ENCODE measurements at regions not wholly inside any gene's neighbourhood (a gene's known extent, or its start where the extent isn't known, plus 50 kb on each side); places are given as distances from the start of the nearest gene placed in this dataset.

DNA sequence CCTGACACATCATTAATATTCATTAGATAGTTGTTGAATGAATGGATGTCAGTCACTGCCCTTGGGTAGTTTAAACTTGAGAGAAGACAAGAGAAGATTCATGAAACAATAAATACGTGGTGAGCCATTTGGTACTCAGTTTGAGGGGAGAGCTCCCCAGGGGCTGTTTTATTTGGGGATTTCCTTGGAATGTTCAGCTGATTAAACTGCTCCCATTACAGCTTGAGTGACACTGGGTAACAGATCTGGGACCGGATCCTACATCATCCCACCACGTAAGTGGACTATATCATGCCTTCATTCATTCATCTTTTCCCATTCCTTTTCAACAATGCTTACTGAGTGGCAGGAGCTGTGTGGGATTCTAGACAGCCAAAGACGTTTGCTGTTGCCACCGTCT is 162.0 kb downstream of the FAT3 start:
- DNase-seq: no peak

DNA sequence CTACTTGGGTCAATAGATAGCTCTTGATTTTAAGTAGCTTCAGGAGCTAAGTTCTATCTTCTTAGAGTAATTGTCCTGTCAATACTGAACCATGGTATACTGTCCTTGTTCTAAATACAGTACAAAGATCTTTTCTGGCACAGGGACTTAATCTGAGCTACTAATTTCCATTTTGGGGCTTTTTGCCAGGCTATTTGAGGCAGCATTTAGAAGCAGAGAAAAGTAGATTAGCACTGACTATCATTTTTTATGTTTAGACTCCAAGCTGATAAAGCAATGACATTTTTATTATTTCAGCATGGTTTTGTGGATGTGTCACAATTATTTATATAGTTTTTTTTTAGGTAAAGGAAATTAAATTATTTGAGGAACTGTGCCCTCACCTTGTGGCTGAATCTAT is 163.2 kb downstream of the FAT3 start:
- no peak for DNase-seq

- DNase-seq: no peak
These were observed 163.8 kb downstream of the FAT3 start for GRCh38 chr11:92388380-92388779.

DNA sequence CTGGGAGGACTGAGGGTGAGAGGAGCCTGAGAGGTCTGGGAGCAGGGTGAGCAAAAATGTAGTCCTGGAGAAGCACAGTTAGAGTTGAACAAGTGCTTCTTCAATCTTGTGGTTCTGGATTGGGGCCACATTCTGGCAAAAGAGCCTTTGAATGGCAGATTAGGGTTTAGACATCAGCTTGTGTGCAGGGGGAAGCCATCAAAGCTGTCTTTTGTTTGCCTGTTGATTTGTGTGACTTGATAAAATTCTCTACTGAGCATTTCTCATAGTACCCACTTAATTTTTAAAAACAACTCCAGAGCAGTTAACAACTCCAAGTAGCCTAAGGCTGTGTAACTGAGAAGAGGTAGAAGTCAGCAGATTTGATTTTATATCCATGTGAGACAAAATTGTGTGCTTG is 166.2 kb downstream of the FAT3 start:
- DNase-seq: no peak

- DNase-seq: no peak
These were observed 166.7 kb downstream of the FAT3 start for GRCh38 chr11:92391364-92391763.

- DNase-seq: no peak
These were observed 167.2 kb downstream of the FAT3 start for GRCh38 chr11:92391808-92392207.

GRCh38 chr11:92393218-92393617 is 168.6 kb downstream of the FAT3 start:
- no peak for DNase-seq

DNA sequence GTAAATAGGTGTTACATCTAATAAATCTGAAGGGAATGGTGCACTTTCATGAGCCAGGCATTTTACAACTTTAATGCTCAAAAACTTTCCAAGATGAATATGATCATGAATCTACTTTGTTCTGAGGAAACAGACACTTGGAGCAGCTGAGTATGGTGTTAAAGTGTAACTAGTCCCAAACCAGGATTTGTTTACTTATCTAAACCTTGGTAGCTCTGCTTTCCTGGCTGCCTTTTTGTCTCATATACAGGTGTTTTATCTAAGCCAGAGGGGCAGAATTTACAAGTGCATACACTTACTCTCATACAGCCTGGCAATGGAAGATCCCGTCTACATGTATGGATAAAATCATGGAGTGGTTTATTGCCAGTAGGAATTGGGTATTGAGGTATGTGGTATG is 171.5 kb downstream of the FAT3 start:
- DNase-seq: no peak

- no peak for DNase-seq
These were observed 172.7 kb downstream of the FAT3 start for GRCh38 chr11:92397221-92397755.

DNA sequence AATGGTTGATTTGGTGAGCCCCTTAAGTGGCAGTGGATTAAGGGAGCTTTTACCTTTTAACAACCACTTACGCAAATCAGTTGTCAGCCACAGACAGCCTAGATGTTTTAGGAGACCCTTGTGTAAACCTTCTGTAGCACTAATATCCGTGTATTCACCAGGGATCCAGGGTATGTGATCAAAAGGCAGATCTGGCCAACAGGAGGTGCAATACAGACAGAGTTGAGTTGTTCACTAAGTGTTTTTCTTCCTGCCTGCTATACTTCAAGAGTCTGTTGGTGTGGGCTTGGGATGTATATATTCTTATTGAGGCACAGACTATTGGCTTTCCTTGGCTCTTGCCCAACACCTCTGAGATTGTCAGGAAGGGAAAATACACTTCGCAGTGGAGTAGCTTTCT is 175.1 kb downstream of the FAT3 start:
- DNase-seq: no peak

- DNase-seq: no peak
These were observed 176.9 kb downstream of the FAT3 start for GRCh38 chr11:92401520-92401919.

GRCh38 chr11:92406472-92406871 is 181.9 kb downstream of the FAT3 start:
- DNase-seq: no peak

GRCh38 chr11:92409355-92409754 is 184.7 kb downstream of the FAT3 start:
- no peak for DNase-seq

- no peak for DNase-seq
These were observed 185.3 kb downstream of the FAT3 start for GRCh38 chr11:92409956-92410355.

DNA sequence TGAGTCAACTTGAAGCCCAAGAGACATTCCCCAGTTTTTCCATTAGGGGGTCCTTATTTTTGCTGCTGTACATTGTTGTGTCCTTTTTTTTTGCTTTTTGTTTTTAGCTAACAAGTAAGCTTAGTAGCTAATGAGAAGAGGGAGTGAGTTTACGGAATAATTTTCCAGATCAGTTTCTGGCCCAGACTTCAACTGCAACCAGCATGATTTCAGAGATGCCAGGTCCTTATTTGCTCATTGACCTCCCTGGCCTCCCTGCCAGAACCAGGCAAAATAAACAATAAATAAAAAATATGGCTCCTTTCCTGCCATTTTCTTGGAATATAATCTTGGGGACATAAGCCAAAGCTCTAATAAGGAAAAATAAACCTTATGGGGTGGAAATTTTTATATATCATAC is 185.9 kb downstream of the FAT3 start:
- DNase-seq: no peak

DNA sequence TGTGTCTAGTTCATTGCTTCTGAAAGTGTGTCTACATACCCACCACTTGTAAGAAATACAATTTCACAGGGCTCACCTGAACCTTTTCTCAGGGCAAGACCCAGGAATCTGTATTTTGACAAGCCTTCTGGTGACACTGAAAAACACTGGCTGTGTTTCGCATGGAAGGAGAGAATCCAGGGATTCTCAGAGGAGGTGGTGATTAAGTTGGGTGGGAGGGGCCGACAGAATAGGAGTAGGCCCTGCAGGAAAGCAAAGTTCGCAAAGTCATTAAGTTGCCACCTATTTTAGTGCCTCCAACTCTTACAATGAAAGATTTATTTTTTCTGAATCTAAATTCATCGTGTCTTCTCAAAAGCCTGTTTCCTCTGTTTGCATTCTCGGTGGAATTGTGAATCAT is 186.8 kb downstream of the FAT3 start:
- DNase-seq: no peak

DNA sequence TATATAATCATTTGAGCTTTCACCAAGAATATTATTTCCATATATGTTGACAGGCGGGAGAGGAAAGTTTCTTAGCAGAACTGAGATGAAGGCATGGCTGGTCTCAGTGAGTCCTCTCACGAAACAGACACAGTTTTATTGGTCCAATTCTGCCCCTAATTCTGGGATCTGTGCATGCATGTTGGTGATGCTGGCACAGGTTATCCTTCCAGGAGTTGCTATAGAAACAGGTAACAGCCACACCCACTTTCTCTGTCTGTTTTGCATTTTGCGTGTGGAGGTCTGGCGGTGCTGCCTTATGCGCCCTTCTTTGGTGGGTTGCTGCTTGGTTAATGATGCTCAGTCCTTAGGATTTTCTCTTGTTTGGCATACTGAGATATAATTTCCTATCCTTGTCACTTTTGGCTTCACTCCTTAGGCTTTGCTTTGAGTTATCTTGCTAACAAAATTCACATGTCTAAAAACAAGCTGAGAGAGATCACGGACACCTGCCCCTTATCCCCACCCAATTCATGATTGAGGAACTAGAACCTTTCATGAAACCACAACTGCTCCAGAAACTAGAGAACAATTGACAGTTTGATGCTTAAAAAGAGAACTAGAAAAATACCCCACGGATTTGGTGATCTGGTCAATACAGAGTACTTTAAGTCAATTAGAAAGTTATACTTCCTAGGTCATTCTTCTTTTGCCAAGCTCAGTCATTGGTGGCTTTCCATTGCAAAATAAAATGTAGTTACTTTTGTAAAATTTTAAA is 189.3 kb downstream of the FAT3 start:
- DNase-seq: no peak

DNA sequence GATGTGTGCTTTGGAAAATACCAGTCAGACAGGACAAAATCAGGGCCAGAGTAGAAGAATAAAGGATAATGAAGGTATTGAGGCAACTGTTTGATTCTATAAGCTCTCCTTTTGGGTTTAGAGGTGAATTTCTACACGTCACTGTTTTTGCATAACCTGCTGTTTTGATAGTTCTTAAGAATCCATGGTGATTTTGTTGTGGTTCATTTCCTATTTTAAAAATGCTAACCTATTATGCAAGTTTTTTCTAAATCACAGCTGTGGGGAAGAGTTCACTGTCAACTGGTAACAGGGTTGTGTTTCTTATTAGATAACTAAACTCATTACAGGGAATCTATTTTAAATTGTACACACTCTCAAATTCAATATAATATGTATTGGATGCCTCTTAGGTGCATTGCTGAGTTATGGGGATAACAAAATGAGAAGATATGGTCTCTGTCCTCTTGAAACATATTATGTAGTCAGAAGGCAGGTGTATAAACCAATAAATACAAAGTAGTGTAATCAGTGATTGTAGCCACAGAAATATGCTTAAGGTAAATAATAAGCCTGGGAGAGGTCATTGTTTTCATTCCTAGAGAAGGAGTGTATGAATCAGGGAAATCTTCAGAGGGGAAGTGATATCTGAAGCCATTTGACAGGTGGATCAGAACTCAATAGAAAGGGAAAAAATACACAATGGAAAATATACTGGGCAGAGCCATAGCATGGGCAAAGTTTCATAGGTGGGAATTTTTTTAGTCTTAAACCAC is 192.5 kb downstream of the FAT3 start:
- no peak for DNase-seq

DNA sequence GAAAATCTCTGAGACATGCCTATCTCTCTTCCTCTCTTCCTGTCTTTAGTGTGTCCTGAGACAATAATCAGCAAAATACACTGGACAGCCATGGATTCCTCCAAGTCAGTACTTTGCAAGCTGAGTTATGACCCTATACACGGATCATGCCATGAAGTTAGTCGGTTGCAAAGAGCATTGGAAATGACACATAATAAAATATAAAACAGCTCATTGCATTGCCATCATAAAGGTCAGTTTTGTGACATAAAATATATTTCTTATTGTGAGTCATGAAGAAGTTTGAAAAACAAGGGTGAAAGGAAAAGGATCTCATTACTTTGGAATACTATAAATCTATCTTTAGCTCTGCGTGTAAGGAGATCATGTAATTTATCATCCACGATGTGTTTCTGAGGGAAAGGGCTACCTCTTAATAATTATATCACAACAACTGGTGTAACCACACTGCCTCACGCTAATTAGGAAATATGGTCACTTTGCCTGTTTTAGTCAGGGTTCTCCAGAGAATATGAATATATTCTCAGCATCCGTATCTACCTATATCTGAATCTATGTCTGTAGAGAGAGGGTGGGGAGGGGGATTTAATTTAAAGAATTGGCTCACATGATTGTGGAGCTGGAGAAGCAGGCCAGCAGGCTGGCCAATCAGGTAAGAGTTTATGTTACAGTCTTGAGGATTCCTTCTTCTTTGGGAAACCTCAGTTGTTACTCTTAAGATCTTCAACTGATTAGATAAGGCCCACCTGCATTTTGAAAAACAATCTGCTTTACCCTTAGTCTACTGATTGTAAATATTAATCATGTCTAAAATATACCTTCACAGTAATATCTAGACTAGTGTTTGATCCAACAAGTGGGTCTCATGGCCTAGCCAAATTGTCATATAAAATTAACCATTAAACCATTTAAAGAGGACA is 198.8 kb downstream of the FAT3 start:
- no peak for DNase-seq

DNA sequence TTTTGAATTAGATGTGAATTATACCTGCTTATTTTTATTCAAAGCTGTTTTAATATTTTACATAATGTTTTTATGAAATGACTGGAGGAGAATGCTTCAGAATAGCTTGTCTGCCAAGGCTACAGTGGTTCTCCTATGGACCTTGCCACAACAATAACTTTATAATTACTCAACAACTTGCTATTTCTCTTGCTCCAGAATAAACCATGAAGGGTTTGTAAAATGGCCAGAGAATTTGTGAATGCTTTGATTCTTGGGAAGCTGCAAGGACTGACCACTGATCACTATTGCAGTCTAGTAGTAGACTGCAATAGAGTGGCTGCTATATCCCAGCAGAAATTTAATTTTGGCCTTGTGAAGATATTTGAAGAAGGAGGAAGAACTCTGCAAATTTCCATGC is 199.7 kb downstream of the FAT3 start:
- DNase-seq: no peak

GRCh38 chr11:92425127-92425526 is 200.5 kb downstream of the FAT3 start:
- no peak for DNase-seq

DNA sequence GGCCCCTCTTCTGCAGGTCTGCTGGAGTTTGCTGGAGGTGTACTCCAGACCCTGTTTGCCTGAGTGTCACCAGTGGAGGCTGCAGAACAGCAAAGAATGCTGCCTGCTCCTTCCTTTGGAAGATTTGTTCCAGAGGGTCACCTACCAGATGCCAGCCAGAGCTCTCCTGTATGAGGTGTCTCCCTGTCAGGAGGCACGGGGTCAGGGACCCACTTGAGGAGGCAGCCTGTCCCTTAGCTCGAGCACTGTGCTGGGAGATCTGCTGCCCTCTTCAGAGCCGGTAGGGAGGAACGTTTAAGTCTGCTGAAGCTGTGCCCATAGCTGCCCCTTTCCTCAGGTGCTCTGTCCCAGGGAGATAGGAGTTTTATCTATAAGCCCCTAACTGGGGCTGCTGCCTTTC is 207.9 kb downstream of the FAT3 start:
- DNase-seq: no peak
